GM23338 (cell line): ENCODE measurements at regions not wholly inside any gene's neighbourhood (a gene's known extent, or its start where the extent isn't known, plus 50 kb on each side); places are given as distances from the start of the nearest gene placed in this dataset.

ENCODE experiments used
- ATAC-seq: fragments of 200-7000 bp; cut with Tn5 transposase; 3 replicates; pipeline ENCODE4 v1.9.1; 2020
- DNase-seq: peaks from one replicate; pipeline ENCODE4 v3.0.0-alpha.2; 2015; ENCODE audit warnings: low spot score
- H2AFZ ChIP-seq: fragments of 200-600 bp; sonication (generic); 2 replicates; pipeline ENCODE4 v1.8.0; 2016; ENCODE audit warnings: antibody characterized with exemption, mild to moderate bottlenecking, moderate library complexity
- H3F3A ChIP-seq: fragments of 200-600 bp; sonication (generic); replicated peaks from 2 replicates; pipeline ENCODE4 v1.8.0; 2017; ENCODE audit warnings: antibody characterized with exemption, mixed run types, low read depth
- H3K27ac ChIP-seq: fragments of 200-600 bp; sonication (generic); 2 replicates; pipeline ENCODE4 v1.6.1; 2016; ENCODE audit warnings: low read depth
- H3K27me3 ChIP-seq: fragments of 200-600 bp; sonication (generic); 2 replicates; pipeline ENCODE4 v1.8.0; 2016; ENCODE audit warnings: mild to moderate bottlenecking, mixed run types, moderate library complexity; ENCODE audit not compliant: insufficient read depth
- H3K36me3 ChIP-seq: fragments of 200-600 bp; sonication (generic); 2 replicates; pipeline ENCODE4 v1.8.0; 2016; ENCODE audit warnings: mild to moderate bottlenecking; ENCODE audit not compliant: insufficient read depth
- H3K4me1 ChIP-seq: fragments of 200-600 bp; sonication (generic); 2 replicates; pipeline ENCODE4 v1.8.0; 2016; ENCODE audit warnings: mild to moderate bottlenecking, moderate library complexity; ENCODE audit not compliant: insufficient read depth
- H3K4me2 ChIP-seq: fragments of 200-600 bp; sonication (generic); 2 replicates; pipeline ENCODE4 v1.7.1; 2017; ENCODE audit warnings: mixed run types
- H3K4me3 ChIP-seq: fragments of 200-600 bp; sonication (generic); 2 replicates; pipeline ENCODE4 v1.6.1; 2016; ENCODE audit warnings: mixed run types
- H3K79me2 ChIP-seq: fragments of 200-600 bp; sonication (generic); replicated peaks from 2 replicates; pipeline ENCODE4 v1.8.0; 2017; ENCODE audit warnings: mild to moderate bottlenecking; ENCODE audit not compliant: insufficient read depth
- H3K9me2 ChIP-seq: fragments of 200-600 bp; sonication (generic); 2 replicates; pipeline ENCODE4 v1.8.0; 2017; ENCODE audit not compliant: insufficient read depth
- H4K20me1 ChIP-seq: fragments of 200-600 bp; sonication (generic); replicated peaks from 2 replicates; pipeline ENCODE4 v1.8.0; 2017; ENCODE audit warnings: mild to moderate bottlenecking; ENCODE audit not compliant: insufficient read depth
- H3K27ac Mint-ChIP-seq: 2 replicates; pipeline ENCODE4 v1.8.0; 2020; ENCODE audit warnings: inconsistent platforms, mild to moderate bottlenecking, moderate library complexity, mixed read lengths
- H3K27me3 Mint-ChIP-seq: 3 replicates; pipeline ENCODE4 v1.8.0; 2022; ENCODE audit warnings: low read depth, mild to moderate bottlenecking, moderate library complexity, mixed read lengths, inconsistent platforms; ENCODE audit not compliant: insufficient read depth, poor library complexity
- H3K36me3 Mint-ChIP-seq: 3 replicates; pipeline ENCODE4 v1.8.0; 2021; ENCODE audit warnings: low read depth, mild to moderate bottlenecking, inconsistent platforms, moderate library complexity, mixed read lengths
- H3K4me1 Mint-ChIP-seq: 3 replicates; pipeline ENCODE4 v1.8.0; 2020; ENCODE audit warnings: mild to moderate bottlenecking, inconsistent platforms, mixed read lengths
- H3K4me3 Mint-ChIP-seq: 3 replicates; pipeline ENCODE4 v1.8.0; 2021; ENCODE audit warnings: moderate library complexity, mild to moderate bottlenecking, inconsistent platforms, mixed read lengths
- H3K9me3 Mint-ChIP-seq: 3 replicates; pipeline ENCODE4 v1.8.0; 2020; ENCODE audit warnings: moderate library complexity, mild to moderate bottlenecking, inconsistent platforms, mixed read lengths
- CREB1 ChIP-seq: fragments of 250-450 bp; sonication (Bioruptor Pico); IDR thresholded peaks from 2 replicates; pipeline ENCODE4 v1.5.0; 2020; ENCODE audit warnings: low read depth, mild to moderate bottlenecking, moderate library complexity
- EZH2 ChIP-seq: fragments of 200-600 bp; sonication (generic); IDR thresholded peaks from one replicate; pipeline ENCODE4 v1.8.0; 2017; ENCODE audit warnings: antibody characterized with exemption, mild to moderate bottlenecking, low read depth; ENCODE audit not compliant: unreplicated experiment
- EZH2phosphoT487 ChIP-seq: fragments of 200-600 bp; sonication (generic); IDR thresholded peaks from one replicate; pipeline ENCODE4 v1.8.1; 2018; ENCODE audit warnings: antibody characterized with exemption; ENCODE audit not compliant: unreplicated experiment
- JUNB ChIP-seq: IDR thresholded peaks from one replicate; pipeline ENCODE4 v1.6.1; 2016; ENCODE audit warnings: antibody characterized with exemption; ENCODE audit not compliant: unreplicated experiment
- NANOG ChIP-seq: IDR thresholded peaks from 2 replicates; pipeline ENCODE4 v1.6.1; 2016; ENCODE audit warnings: antibody characterized with exemption, borderline replicate concordance
- POLR2AphosphoS5 ChIP-seq: IDR thresholded peaks from 2 replicates; pipeline ENCODE4 v1.6.1; 2016; ENCODE audit warnings: antibody characterized with exemption, low read depth
- STAT1 ChIP-seq: IDR thresholded peaks from one replicate; pipeline ENCODE4 v1.6.1; 2016; ENCODE audit warnings: antibody characterized with exemption; ENCODE audit not compliant: unreplicated experiment
- ZNF114 ChIP-seq: fragments of 250-450 bp; sonication (Bioruptor Pico); IDR thresholded peaks from 2 replicates; pipeline ENCODE4 v1.5.0; 2020; ENCODE audit warnings: mild to moderate bottlenecking, moderate library complexity
- ZNF331 ChIP-seq: fragments of 250-450 bp; sonication (Bioruptor Pico); IDR thresholded peaks from 2 replicates; pipeline ENCODE4 v1.5.0; 2020; ENCODE audit warnings: low read depth, mild to moderate bottlenecking, moderate library complexity
- TF ChIP-seq, protein P1 (sequence below): IDR thresholded peaks from one replicate; pipeline ENCODE4 v1.6.1; 2018; ENCODE audit warnings: antibody characterized with exemption; ENCODE audit not compliant: unreplicated experiment
- TF ChIP-seq, protein P2 (sequence below), 2 experiments: fragments of 200-600 bp in 1 of 2; sonication (generic) in 1 of 2; conservative IDR thresholded peaks; 2 replicates each; pipeline versions ENCODE4 v1.5.1 to v1.6.1; 2016 to 2017; ENCODE audit warnings: antibody characterized with exemption in 2 of 2, low read depth in 2 of 2, mild to moderate bottlenecking in 2 of 2, moderate library complexity in 1 of 2
- TF ChIP-seq, protein P3 (sequence below): fragments of 250-450 bp; sonication (Bioruptor Pico); IDR thresholded peaks from 2 replicates; pipeline ENCODE4 v1.5.0; 2020; ENCODE audit warnings: mild to moderate bottlenecking, moderate library complexity
- TF ChIP-seq, protein P4 (sequence below): IDR thresholded peaks from 2 replicates; pipeline ENCODE4 v1.6.1; 2016; ENCODE audit warnings: antibody characterized with exemption

DNA sequence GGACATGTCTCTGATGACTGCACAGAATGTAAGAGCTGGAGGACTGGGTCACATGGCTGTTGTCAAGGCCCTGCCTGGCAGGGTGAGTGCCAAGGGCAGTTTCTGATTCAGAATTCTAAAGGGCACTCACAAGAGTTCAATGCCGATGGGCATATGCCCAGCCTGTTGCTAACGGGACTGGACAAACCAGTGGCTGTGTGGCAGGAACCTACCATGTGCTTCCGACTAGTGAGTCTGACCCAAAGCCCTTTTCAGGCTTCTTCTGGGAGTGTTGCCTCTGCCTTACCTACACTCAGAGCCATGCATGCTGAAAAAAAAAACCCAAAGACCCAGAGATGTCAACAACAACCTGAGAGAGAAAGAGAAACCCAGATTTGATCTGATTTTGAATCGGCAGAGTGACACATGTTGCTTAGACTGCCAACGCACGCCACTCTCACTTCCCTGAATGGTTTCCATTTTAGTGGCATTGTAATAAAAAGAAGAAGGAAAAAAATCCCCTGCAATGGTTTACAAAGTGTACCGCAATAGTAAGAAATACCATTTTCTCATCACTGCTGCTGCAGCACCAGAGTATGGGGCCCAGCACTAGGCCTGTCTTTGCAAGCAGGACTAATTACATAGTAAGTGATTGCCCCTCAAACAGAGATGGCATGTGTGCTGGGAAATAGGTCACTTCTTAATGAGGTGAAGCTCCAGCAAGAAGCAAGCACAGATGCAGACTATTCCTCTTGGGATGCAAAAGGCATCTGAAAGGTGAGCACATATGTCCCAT, 194.3 kb downstream of the PALM2AKAP2 start:
- no peak for ATAC-seq
- H4K20me1 ChIP-seq: no peaks in the 10 kb centered on the region
- Mint-ChIP-seq H3K27me3 (peaks cover 2% of the 10 kb centered on the region), H3K27ac (no peak overlapping the region), H3K4me1 (no peaks in the 10 kb centered on the region), H3K9me3 (no peaks in the 10 kb centered on the region), H3K4me3 (no peak overlapping the region), H3K36me3 (no peaks in the 10 kb centered on the region)
- no peaks in the 10 kb centered on the region for H3K36me3 ChIP-seq
- peaks cover 5% of the 10 kb centered on the region; the same call in 1 of the 2 replicates for H3K9me2 ChIP-seq
- TF ChIP-seq, protein P1, sequence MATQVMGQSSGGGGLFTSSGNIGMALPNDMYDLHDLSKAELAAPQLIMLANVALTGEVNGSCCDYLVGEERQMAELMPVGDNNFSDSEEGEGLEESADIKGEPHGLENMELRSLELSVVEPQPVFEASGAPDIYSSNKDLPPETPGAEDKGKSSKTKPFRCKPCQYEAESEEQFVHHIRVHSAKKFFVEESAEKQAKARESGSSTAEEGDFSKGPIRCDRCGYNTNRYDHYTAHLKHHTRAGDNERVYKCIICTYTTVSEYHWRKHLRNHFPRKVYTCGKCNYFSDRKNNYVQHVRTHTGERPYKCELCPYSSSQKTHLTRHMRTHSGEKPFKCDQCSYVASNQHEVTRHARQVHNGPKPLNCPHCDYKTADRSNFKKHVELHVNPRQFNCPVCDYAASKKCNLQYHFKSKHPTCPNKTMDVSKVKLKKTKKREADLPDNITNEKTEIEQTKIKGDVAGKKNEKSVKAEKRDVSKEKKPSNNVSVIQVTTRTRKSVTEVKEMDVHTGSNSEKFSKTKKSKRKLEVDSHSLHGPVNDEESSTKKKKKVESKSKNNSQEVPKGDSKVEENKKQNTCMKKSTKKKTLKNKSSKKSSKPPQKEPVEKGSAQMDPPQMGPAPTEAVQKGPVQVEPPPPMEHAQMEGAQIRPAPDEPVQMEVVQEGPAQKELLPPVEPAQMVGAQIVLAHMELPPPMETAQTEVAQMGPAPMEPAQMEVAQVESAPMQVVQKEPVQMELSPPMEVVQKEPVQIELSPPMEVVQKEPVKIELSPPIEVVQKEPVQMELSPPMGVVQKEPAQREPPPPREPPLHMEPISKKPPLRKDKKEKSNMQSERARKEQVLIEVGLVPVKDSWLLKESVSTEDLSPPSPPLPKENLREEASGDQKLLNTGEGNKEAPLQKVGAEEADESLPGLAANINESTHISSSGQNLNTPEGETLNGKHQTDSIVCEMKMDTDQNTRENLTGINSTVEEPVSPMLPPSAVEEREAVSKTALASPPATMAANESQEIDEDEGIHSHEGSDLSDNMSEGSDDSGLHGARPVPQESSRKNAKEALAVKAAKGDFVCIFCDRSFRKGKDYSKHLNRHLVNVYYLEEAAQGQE: no peak
- TF ChIP-seq JUNB (no peak), ZNF114 (no peak), CREB1 (CRISPR knock-in tag) (no peak), POLR2AphosphoS5 (no peak), EZH2 (no peak), STAT1 (no peak), ZNF331 (CRISPR knock-in tag) (no peak), NANOG (no peak), EZH2phosphoT487 (no peak)
- TF ChIP-seq, protein P2, sequence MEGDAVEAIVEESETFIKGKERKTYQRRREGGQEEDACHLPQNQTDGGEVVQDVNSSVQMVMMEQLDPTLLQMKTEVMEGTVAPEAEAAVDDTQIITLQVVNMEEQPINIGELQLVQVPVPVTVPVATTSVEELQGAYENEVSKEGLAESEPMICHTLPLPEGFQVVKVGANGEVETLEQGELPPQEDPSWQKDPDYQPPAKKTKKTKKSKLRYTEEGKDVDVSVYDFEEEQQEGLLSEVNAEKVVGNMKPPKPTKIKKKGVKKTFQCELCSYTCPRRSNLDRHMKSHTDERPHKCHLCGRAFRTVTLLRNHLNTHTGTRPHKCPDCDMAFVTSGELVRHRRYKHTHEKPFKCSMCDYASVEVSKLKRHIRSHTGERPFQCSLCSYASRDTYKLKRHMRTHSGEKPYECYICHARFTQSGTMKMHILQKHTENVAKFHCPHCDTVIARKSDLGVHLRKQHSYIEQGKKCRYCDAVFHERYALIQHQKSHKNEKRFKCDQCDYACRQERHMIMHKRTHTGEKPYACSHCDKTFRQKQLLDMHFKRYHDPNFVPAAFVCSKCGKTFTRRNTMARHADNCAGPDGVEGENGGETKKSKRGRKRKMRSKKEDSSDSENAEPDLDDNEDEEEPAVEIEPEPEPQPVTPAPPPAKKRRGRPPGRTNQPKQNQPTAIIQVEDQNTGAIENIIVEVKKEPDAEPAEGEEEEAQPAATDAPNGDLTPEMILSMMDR (conservative IDR thresholded peaks at IDR 0.05; ENCODE audit: low read depth in 2 of 2): no peak
- TF ChIP-seq, protein P3, sequence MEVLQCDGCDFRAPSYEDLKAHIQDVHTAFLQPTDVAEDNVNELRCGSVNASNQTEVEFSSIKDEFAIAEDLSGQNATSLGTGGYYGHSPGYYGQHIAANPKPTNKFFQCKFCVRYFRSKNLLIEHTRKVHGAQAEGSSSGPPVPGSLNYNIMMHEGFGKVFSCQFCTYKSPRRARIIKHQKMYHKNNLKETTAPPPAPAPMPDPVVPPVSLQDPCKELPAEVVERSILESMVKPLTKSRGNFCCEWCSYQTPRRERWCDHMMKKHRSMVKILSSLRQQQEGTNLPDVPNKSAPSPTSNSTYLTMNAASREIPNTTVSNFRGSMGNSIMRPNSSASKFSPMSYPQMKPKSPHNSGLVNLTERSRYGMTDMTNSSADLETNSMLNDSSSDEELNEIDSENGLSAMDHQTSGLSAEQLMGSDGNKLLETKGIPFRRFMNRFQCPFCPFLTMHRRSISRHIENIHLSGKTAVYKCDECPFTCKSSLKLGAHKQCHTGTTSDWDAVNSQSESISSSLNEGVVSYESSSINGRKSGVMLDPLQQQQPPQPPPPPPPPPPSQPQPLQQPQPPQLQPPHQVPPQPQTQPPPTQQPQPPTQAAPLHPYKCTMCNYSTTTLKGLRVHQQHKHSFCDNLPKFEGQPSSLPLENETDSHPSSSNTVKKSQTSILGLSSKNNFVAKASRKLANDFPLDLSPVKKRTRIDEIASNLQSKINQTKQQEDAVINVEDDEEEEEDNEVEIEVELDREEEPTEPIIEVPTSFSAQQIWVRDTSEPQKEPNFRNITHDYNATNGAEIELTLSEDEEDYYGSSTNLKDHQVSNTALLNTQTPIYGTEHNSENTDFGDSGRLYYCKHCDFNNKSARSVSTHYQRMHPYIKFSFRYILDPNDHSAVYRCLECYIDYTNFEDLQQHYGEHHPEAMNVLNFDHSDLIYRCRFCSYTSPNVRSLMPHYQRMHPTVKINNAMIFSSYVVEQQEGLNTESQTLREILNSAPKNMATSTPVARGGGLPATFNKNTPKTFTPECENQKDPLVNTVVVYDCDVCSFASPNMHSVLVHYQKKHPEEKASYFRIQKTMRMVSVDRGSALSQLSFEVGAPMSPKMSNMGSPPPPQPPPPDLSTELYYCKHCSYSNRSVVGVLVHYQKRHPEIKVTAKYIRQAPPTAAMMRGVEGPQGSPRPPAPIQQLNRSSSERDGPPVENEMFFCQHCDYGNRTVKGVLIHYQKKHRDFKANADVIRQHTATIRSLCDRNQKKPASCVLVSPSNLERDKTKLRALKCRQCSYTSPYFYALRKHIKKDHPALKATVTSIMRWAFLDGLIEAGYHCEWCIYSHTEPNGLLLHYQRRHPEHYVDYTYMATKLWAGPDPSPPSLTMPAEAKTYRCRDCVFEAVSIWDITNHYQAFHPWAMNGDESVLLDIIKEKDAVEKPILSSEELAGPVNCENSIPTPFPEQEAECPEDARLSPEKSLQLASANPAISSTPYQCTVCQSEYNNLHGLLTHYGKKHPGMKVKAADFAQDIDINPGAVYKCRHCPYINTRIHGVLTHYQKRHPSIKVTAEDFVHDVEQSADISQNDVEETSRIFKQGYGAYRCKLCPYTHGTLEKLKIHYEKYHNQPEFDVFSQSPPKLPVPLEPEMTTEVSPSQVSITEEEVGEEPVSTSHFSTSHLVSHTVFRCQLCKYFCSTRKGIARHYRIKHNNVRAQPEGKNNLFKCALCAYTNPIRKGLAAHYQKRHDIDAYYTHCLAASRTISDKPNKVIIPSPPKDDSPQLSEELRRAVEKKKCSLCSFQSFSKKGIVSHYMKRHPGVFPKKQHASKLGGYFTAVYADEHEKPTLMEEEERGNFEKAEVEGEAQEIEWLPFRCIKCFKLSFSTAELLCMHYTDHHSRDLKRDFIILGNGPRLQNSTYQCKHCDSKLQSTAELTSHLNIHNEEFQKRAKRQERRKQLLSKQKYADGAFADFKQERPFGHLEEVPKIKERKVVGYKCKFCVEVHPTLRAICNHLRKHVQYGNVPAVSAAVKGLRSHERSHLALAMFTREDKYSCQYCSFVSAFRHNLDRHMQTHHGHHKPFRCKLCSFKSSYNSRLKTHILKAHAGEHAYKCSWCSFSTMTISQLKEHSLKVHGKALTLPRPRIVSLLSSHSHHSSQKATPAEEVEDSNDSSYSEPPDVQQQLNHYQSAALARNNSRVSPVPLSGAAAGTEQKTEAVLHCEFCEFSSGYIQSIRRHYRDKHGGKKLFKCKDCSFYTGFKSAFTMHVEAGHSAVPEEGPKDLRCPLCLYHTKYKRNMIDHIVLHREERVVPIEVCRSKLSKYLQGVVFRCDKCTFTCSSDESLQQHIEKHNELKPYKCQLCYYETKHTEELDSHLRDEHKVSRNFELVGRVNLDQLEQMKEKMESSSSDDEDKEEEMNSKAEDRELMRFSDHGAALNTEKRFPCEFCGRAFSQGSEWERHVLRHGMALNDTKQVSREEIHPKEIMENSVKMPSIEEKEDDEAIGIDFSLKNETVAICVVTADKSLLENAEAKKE: no peak
- TF ChIP-seq, protein P4, sequence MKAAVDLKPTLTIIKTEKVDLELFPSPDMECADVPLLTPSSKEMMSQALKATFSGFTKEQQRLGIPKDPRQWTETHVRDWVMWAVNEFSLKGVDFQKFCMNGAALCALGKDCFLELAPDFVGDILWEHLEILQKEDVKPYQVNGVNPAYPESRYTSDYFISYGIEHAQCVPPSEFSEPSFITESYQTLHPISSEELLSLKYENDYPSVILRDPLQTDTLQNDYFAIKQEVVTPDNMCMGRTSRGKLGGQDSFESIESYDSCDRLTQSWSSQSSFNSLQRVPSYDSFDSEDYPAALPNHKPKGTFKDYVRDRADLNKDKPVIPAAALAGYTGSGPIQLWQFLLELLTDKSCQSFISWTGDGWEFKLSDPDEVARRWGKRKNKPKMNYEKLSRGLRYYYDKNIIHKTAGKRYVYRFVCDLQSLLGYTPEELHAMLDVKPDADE: no peak
- H3K79me2 ChIP-seq: no peaks in the 10 kb centered on the region
- no peak for DNase-seq
- H3K4me1 ChIP-seq: no peaks in the 10 kb centered on the region
- no peak overlapping the region for H3K4me3 ChIP-seq
- H3F3A ChIP-seq: no peaks in the 10 kb centered on the region
- H3K4me2 ChIP-seq: no peak overlapping the region
- H3K27ac ChIP-seq: no peak overlapping the region
- no peaks in the 10 kb centered on the region for H3K27me3 ChIP-seq
- no peak overlapping the region for H2AFZ ChIP-seq
